HCT116 (cell line): ENCODE measurements at regions not wholly inside any gene's neighbourhood (a gene's known extent, or its start where the extent isn't known, plus 50 kb on each side); places are given as distances from the start of the nearest gene placed in this dataset.

Experiments used
- CTCF ChIP-seq, 3 experiments: fragments of 200-600 bp in 1 of 3; sonication (generic) in 1 of 3; IDR thresholded peaks in 2 of 3; conservative IDR thresholded peaks in 1 of 3; 2 replicates each; pipeline ENCODE4 v1.5.1; 2012 to 2017; ENCODE audit warnings: low read depth in 2 of 3, low read length in 2 of 3, antibody characterized with exemption in 1 of 3, borderline replicate concordance in 1 of 3, control low read depth in 1 of 3, mild to moderate bottlenecking in 1 of 3, mixed read lengths in 1 of 3, mixed run types in 1 of 3, moderate library complexity in 1 of 3; ENCODE audit not compliant: insufficient read depth in 1 of 3
- EZH2 ChIP-seq: fragments of 200-600 bp; sonication (generic); IDR thresholded peaks from 2 replicates; pipeline ENCODE4 v1.6.1; 2017; ENCODE audit warnings: antibody characterized with exemption, mixed run types
- ZFX ChIP-seq: fragments of 450-650 bp; IDR thresholded peaks from 2 replicates; pipeline ENCODE4 v1.6.1; 2017

- TF ChIP-seq CTCF (IDR thresholded peaks at IDR 0.05 in 2 of 3, conservative IDR thresholded peaks at IDR 0.05 in 1 of 3; ENCODE audit: borderline replicate concordance in 1 of 3, insufficient read depth in 1 of 3, low read depth in 2 of 3, low read length in 2 of 3), result no peak
- TF ChIP-seq ZFX, result no peak
- TF ChIP-seq EZH2, result no peak
Observed at GRCh38 chr3:118097660-118098059, 937.0 kb downstream of the IGSF11 start.
